Umbilical cord (tissue), 1 donor: ENCODE measurements at regions not wholly inside any gene's neighbourhood (a gene's known extent, or its start where the extent isn't known, plus 50 kb on each side); places are given as distances from the start of the nearest gene placed in this dataset.
"Not testable (repeated sequence)": the region's sequence is repeated elsewhere in the genome, so short reads cannot be mapped to it uniquely, and the experiment has no call there.

Experiments used
- DNase-seq: peaks from one replicate; pipeline ENCODE4 v3.0.0-alpha.2; 2015; ENCODE audit warnings: low spot score

GRCh38 chrX:94341730-94342129 is 667.7 kb downstream of the FAM133A start:
- not testable (repeated sequence) for DNase-seq

GRCh38 chrX:94361241-94361640 is 687.2 kb downstream of the FAM133A start:
- DNase-seq: no peak

DNA sequence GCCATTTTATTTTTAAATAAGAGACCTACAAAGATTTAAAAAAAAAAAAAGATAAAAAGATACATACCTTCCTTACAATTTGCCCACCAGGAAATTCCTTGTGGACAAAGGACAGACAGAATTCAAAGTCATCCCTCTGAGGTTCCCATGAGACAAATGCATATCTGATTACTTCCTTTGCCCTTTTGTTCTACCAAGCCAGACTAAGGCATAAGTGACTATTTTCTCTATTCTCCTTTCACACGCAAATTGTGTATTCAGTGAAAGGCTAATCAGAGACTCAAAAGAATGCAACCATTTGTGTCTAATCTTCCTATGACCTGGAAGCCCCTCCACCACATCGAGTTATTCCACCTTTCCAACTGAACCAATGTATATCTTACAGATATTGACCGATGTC is 691.7 kb downstream of the FAM133A start:
- DNase-seq: no peak

DNA sequence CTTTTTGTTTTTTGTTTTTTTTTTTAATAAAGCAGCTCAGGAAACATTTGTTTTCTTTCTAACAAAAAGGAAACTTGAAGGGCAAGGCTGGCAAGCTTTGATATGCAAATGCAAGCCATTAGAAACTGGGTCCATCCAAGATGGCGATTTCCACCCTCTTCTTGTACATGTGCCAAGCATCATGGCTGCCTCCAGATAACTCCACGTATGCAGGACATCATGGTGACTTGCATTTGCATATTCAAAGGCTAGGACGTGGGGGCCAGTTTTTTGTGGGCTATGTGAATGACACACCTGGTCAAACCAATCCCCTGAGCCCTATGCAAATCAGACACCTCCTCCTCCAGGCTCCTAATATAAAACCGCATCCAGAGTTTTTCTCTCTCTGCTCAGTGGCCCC is 692.6 kb downstream of the FAM133A start:
- no peak for DNase-seq

DNA sequence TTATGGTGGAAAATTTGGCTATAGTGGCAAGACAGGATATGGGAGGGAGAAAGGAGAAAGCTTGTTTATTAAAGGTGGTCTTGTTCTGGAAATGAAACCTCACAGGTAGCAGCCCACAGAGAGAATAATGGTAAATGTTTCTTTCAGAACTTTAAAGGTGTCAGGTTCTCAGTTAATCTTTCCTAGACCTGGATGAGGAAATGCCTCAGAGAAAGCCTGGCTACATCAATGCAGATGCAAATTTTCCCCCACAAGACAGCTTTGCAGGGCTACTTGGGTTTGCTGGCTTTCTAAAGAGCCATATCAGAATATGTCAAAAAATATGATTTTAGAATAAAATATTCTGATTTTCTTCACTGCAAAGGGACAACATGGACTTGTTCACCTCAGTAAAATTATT is 715.0 kb downstream of the FAM133A start:
- DNase-seq: no peak

- DNase-seq: peak; percentile 0
Measured at GRCh38 chrX:94400488-94400887, 726.5 kb downstream of the FAM133A start.

GRCh38 chrX:94401426-94401825 is 727.4 kb downstream of the FAM133A start:
- DNase-seq: no peak

DNA sequence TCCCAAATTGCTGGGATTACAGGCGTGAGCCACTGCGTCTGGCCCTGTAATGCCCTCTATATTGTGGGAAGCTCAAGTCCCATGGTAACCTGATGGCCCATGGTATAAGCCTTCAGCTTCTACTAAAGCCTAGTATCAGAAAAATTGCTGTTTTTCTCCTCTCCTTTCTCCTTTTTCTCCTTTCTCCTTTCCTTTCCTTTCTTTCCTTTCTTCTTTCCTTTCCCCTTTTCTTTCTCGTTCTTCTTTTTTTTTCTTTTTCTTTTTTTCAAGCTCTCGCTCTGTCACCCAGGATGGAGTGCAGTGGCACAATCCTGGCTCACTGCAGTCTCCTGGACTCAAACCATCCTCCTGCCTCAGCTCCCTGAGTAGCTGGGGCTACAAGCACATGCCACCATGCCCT is 740.7 kb downstream of the FAM133A start:
- no peak for DNase-seq

GRCh38 chrX:94418065-94418464 is 744.1 kb downstream of the FAM133A start:
- DNase-seq: no peak

- no peak for DNase-seq
Measured at GRCh38 chrX:94424456-94424855, 750.5 kb downstream of the FAM133A start.

- no peak for DNase-seq
Measured at GRCh38 chrX:94430091-94430490, 756.1 kb downstream of the FAM133A start.

- no peak for DNase-seq
Measured at GRCh38 chrX:94435799-94436198, 761.8 kb downstream of the FAM133A start.

DNA sequence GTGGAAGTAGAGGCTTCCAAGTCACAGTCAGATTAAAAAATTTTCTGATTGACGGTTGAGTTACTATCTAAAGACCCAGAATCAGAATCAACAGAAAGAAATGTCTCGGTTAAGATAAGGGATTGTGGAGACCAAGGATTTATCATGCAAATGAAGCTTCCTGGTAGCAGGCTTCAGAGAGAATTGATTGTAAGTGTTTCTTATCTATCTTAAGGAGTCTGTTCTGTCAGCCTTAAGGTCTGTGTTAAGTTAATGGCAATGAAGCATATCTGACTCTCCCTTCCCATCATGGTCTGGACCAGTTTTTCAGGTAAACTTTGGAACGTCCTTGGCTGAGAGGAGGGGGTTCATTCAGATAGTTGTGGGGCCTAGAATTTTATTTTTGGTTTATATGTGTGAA is 780.2 kb downstream of the FAM133A start:
- no peak for DNase-seq

DNA sequence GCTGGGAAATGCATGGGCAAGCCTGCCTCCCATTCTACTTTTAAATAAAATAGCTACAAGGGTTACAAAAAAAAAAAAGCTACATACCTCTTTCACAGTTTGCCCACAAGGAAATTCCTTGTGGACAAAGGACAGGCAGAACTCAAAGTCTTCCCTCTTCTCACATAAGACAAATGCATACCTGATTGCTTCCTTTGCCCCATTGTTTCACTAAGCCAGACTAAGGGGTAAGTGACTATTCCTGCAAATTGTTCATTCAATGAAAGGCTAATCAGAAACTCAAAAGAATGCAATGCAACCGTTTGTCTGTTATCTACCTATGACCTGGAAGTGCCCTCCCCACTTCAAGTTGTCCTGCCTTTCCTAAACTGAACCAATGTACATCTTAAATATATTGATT is 780.6 kb downstream of the FAM133A start:
- DNase-seq: no peak

GRCh38 chrX:94455782-94456181 is 781.8 kb downstream of the FAM133A start:
- no peak for DNase-seq

DNA sequence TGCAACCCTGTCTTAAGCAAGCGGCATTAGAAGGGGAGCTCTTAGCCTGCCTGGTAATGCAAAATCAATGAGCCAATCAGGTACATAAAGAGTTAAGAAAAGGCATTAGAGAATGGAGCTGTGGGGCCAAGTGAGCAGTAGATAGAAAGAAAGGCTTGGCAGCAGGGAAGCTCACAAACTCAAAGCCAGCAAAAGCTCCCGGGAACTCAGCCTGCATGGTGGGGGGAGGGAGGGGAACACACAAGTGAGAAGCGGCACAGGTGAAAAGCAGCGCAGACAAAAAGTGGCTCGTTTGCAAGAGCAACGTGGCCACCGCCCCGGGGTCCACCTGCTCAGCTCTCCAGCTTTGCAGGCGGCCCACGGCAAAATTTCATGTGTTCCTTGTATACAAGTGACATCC is 818.5 kb downstream of the FAM133A start:
- DNase-seq: no peak

DNA sequence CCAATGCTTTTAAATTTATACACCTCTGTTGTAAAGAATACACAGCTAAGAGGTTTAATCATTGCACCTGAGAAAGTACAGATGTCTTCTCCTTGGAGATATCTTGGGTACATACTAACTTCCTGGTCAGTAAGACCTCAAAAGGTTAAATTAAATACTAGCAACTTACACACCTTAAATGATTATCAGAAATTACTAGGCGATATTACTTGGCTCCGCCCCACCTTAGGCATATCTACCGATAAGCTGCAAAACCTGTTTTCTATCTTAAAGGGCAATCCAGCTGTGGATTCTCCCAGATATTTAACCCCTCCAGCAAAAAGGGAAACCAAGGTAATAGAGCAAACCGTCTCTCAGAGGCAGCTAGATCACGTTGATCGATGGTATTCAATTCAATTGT is 819.4 kb downstream of the FAM133A start:
- DNase-seq: no peak

- DNase-seq: no peak
Measured at GRCh38 chrX:94511564-94511963, 837.6 kb downstream of the FAM133A start.

DNA sequence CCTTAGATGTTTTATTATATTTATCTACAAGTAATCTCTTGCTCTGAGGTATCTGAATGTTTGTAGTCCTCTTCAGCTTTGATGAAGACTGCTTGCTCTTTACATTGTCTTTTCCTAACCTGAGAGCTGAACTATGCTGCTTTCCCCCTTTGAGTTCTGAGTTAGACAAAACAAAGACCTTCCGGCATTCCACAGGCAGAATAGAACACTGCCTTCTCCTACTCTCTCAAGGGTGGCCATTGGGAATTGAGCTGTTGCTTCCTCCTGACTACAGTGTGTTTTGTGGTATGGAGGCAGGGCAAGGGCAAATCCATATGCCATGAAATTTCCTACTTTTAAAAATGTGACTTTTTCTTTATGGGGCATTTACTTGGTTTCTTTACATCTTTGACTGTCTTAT is 841.0 kb downstream of the FAM133A start:
- no peak for DNase-seq

DNA sequence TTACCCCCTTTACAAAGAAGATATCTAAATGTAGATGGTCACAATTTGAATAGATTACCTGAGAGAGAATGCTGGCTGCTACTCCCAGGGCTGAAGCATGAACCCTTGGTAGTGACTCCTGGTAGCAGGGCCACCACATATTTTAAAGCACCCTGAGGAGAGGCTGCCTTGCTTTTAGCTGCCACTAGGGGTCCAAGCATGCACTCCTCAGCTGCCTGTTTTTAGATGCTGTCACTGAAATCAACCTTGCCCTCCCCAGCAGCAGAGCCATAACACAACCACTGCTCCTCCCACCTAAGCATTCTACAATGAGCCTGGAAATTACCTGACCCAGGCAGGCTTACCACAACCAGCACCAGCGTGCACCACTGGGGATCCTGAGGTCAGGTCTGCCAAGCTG is 850.9 kb downstream of the FAM133A start:
- DNase-seq: no peak

DNA sequence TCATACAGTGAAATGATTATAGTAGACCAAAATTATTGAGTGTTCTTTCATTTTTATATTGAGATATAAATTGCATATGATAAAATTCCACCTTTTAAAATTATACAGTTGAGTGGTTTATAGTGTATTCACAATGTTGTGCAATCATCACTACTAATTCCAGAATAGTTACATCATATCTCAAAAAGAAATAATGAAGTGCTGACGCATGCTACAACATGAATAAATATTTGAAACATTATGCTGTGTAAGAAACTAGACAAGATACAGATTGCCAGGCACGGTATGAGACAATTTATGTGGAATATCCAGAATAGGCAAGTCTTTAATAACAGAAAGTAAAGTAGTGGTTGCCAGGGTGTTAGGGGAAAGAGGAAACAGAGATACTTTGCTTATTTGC is 871.7 kb downstream of the FAM133A start:
- DNase-seq: no peak

DNA sequence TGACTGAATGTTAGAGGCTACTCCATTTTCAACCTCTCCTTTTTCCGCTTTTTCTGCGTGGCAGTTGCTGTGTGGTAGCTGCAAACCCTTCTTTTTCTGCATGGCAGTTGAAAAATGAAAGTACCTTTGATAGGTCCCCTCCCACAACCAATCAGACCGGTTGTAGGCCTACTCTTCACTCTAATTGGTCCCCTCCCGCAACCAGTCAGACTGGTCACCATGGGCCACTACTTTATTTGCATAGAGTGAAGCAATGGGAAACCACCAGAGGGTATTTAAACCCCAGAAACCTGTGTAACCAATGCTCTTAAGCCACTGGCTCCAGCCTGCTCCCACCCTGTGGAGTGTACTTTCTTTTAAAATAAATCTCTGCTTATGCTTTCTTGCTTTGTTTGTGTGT is 877.8 kb downstream of the FAM133A start:
- no peak for DNase-seq

DNA sequence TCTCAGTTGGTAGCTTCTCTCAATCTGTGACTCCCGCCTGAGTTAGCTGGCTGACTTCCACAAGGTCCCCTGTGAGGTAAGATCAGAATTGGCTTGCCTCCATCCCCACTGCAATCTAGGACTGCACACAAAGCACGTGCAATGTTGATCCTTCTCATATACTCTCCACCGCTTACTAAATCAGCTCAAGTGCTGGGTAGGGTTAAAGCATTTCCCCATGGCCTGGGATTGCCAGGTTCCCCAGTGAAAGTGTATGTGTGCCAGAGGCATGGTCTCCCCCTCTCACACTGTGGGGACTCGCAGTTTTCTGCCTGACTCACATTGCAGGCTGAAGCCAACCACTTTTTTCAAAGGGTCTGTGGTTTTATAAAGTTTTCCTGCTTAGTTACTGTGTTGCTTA is 886.9 kb downstream of the FAM133A start:
- DNase-seq: no peak

- no peak for DNase-seq
Measured at GRCh38 chrX:94576367-94577004, 902.5 kb downstream of the FAM133A start.
